GM12874 (cell line): ENCODE measurements at regions not wholly inside any gene's neighbourhood (a gene's known extent, or its start where the extent isn't known, plus 50 kb on each side); places are given as distances from the start of the nearest gene placed in this dataset.

Source experiments
- CTCF ChIP-seq: IDR thresholded peaks from 2 replicates; pipeline ENCODE4 v1.5.1; 2011; ENCODE audit warnings: low read depth, mild to moderate bottlenecking, control low read depth, low read length, moderate library complexity; ENCODE audit not compliant: insufficient read depth

DNA sequence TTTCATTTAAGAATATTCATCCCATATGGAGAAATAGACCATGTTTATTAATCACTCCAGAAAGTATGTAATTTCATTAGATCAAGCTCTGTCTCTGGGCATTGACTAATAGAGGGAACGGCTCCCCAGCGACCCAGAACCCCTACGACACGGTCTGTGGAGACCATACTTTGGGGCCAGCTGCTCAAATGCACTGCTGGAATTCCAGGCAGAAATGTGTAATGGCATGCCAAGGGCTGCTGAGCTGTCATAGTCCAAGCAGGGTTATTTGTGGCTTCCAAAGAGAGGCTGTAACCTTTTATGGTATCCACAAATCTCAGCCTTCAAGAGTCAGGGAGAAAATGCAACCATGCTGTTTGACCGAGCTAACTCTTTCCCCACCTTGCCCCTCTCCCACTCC, 755.8 kb downstream of the DHX35 start:
- TF ChIP-seq CTCF: no peak

GRCh38 chr20:39716796-39717341, 754.7 kb downstream of the DHX35 start:
- no peak for TF ChIP-seq CTCF

GRCh38 chr20:39713076-39713840, 751.1 kb downstream of the DHX35 start:
- TF ChIP-seq CTCF: no peak

DNA sequence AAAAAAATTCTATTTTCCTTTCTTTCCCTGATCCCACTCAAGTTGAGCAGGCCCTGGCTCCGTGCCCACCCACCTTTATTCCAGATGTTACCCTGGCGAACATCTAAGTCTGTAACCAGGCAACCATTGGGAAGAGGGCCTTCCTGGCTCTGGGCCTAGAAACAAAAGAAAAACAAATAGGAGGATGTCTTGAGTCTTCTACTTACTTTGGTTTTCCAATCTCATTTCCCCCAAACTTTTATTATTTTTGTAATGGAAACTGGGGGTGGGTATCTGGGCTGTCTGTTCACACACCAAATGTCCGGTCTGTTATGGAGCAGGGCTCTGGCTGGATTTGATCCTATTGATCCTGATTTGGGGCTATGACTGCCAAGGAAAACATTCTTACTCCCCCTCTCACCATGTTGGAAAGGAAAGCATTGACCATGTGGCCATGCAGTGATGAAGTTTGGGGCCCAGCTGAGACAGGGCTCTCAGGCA, 744.1 kb downstream of the DHX35 start:
- TF ChIP-seq CTCF: no peak

DNA sequence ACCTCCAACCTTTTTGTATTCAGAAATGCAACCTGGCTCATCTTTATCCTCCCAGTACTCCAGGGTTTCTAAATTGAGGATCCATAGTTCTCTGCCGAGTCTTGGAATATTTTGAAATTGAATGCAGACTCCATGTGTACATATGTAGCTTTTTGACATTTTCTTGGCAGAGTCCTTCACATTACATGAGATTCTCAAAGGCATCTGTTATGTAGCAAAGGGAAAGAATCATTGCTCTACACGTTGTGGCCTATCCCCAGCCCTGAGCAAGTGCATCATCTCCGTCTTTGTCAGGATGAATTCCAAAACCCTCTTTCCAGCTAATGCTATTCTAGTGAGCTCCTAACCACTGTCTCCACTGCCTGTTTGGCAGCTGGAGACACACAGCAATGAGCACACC, 742.9 kb downstream of the DHX35 start:
- no peak for TF ChIP-seq CTCF

DNA sequence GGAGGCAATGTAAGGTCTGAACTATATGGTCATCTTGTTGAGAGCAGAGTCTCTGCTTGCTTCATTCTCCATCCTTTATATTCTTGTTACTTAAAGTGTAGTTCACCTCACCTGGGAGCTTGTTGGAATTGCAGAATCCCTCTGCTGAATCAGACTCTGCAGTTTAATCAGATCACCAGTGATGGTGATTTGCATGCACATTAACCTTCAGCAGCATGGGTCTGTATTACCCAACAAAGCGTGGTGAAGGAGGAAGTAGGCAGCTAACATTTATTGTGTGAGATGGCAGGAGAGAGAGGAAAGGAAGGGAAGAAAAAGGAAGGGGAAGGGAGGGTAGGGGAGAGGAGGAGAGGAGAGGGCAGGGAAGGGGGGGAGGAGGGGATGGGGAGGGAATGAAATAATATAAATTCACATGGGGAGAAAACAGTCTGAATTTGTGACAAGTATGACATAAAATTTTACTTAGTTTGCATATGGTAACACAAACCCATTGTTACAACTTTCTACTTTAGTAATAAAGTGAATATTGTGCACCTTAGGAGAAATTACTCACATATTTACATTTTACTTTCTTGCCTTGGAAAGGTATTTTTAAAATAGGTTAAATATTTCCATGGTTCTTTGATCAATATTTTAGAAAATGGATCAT, 740.7 kb downstream of the DHX35 start:
- TF ChIP-seq CTCF: no peak

DNA sequence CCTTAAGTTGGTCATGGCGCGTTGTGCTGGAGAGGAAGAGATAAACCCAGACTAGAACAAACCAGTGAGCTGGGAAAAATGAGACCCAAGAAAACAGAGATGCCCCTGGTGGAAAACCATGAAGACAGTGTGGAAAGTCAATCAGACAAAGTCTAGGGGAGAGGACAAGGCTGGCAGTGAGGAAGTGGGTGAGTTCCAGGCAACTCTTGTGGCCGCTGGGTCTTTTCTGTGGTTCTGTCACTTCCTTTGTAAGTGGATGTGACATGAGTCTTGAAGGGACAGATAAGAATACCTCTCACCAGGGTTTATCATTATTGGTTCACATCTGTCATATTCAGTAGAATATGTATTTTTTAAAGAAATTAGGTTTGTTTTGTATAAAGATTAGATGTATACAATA, 738.4 kb downstream of the DHX35 start:
- no peak for TF ChIP-seq CTCF
